HEK293 (cell line): ENCODE measurements at regions not wholly inside any gene's neighbourhood (a gene's known extent, or its start where the extent isn't known, plus 50 kb on each side); places are given as distances from the start of the nearest gene placed in this dataset.

ENCODE experiments used
- CTCF ChIA-PET: fragments of 350-600 bp; formaldehyde crosslinking; extraction: SDS; loops from one replicate; lab custom pipeline; 2021; ENCODE audit warnings: antibody characterized with exemption; lab: Yijun Ruan, JAX
- POLR2A ChIA-PET: fragments of 300-600 bp; formaldehyde crosslinking; extraction: SDS; loops from one replicate; lab custom pipeline; 2020; ENCODE audit warnings: antibody characterized with exemption, inconsistent platforms; lab: Yijun Ruan, JAX
- H3K27ac ChIP-seq: fragments of 200-500 bp; sonication (Bioruptor generic); 2 replicates; pipeline ENCODE4 v1.5.1; 2014; ENCODE audit warnings: low read depth, low read length, control low read depth, inconsistent platforms; ENCODE audit errors: extremely low read depth
- H3K36me3 ChIP-seq, 2 experiments: fragments of 200-500 bp in 1 of 2; sonication (Bioruptor generic) in 1 of 2; 1 replicate in 1 of 2; 2 replicates in 1 of 2; pipeline ENCODE4 v1.5.1; 2014 to 2017; ENCODE audit warnings: inconsistent platforms in 2 of 2, low read length in 2 of 2; ENCODE audit not compliant: control insufficient read depth in 2 of 2, insufficient read depth in 1 of 2
- H3K4me1 ChIP-seq: fragments of 200-500 bp; sonication (Bioruptor generic); 2 replicates; pipeline ENCODE4 v1.5.1; 2014; ENCODE audit warnings: mild to moderate bottlenecking, low read length, inconsistent platforms; ENCODE audit not compliant: control insufficient read depth, insufficient read depth
- H3K4me3 ChIP-seq: 2 replicates; pipeline ENCODE4 v1.5.1; 2011; ENCODE audit warnings: low read depth, mild to moderate bottlenecking, control low read depth, low read length, moderate library complexity
- H3K9me3 ChIP-seq: fragments of 200-500 bp; sonication (Bioruptor generic); 2 replicates; pipeline ENCODE4 v1.5.1; 2014; ENCODE audit warnings: low read depth, low read length, inconsistent platforms; ENCODE audit not compliant: control insufficient read depth, insufficient read depth
- AEBP2 ChIP-seq: fragments of 450-650 bp; formaldehyde crosslinking; IDR thresholded peaks from 2 replicates; pipeline ENCODE4 v1.5.1; 2016; ENCODE audit warnings: missing biosample characterization, missing genetic modification characterization, borderline replicate concordance
- GFI1B ChIP-seq: fragments of 450-650 bp; formaldehyde crosslinking; IDR thresholded peaks from 2 replicates; pipeline ENCODE4 v1.5.1; 2016; ENCODE audit warnings: missing biosample characterization, missing genetic modification characterization
- MZF1 ChIP-seq: fragments of 450-650 bp; formaldehyde crosslinking; IDR thresholded peaks from 2 replicates; pipeline ENCODE4 v1.5.1; 2017; ENCODE audit warnings: missing biosample characterization, missing genetic modification characterization, borderline replicate concordance
- RBAK ChIP-seq: fragments of 450-650 bp; formaldehyde crosslinking; IDR thresholded peaks from 2 replicates; pipeline ENCODE4 v1.5.1; 2016; ENCODE audit warnings: missing biosample characterization, missing genetic modification characterization
- SCRT2 ChIP-seq: fragments of 450-650 bp; formaldehyde crosslinking; IDR thresholded peaks from 2 replicates; pipeline ENCODE4 v1.5.1; 2016; ENCODE audit warnings: missing biosample characterization, missing genetic modification characterization
- ZBTB10 ChIP-seq: fragments of 450-650 bp; formaldehyde crosslinking; IDR thresholded peaks from 2 replicates; pipeline ENCODE4 v1.5.1; 2016; ENCODE audit warnings: missing biosample characterization, missing genetic modification characterization
- ZFHX2 ChIP-seq: fragments of 450-650 bp; formaldehyde crosslinking; conservative IDR thresholded peaks from 2 replicates; pipeline ENCODE4 v1.5.1; 2016; ENCODE audit warnings: missing biosample characterization, missing genetic modification characterization
- ZNF24 ChIP-seq: fragments of 450-650 bp; formaldehyde crosslinking; IDR thresholded peaks from 2 replicates; pipeline ENCODE4 v1.5.1; 2016; ENCODE audit warnings: missing biosample characterization, missing genetic modification characterization
- ZNF341 ChIP-seq: fragments of 450-650 bp; formaldehyde crosslinking; IDR thresholded peaks from 2 replicates; pipeline ENCODE4; 2016; ENCODE audit warnings: low read depth, missing biosample characterization, missing genetic modification characterization
- ZNF416 ChIP-seq: fragments of 450-650 bp; formaldehyde crosslinking; IDR thresholded peaks from 2 replicates; pipeline ENCODE4 v1.5.1; 2016; ENCODE audit warnings: missing biosample characterization, missing genetic modification characterization
- ZNF521 ChIP-seq: fragments of 450-650 bp; formaldehyde crosslinking; IDR thresholded peaks from 2 replicates; pipeline ENCODE4 v1.5.1; 2017; ENCODE audit warnings: missing biosample characterization, mild to moderate bottlenecking, missing genetic modification characterization
- ZNF580 ChIP-seq: fragments of 450-650 bp; formaldehyde crosslinking; IDR thresholded peaks from 2 replicates; pipeline ENCODE4 v1.5.1; 2016; ENCODE audit warnings: missing biosample characterization, missing genetic modification characterization
- ZNF654 ChIP-seq: fragments of 450-650 bp; formaldehyde crosslinking; IDR thresholded peaks from 2 replicates; pipeline ENCODE4 v1.5.1; 2016; ENCODE audit warnings: low read depth, missing biosample characterization, missing genetic modification characterization
- ZNF660 ChIP-seq: fragments of 450-650 bp; IDR thresholded peaks from 2 replicates; pipeline ENCODE4 v1.5.1; 2018; ENCODE audit warnings: missing biosample characterization, mild to moderate bottlenecking, missing genetic modification characterization
- ZNF677 ChIP-seq: fragments of 450-650 bp; IDR thresholded peaks from 2 replicates; pipeline ENCODE4 v1.5.0; 2018; ENCODE audit warnings: missing biosample characterization, mild to moderate bottlenecking, missing genetic modification characterization, moderate library complexity
- TF ChIP-seq, protein P1 (sequence below): fragments of 450-650 bp; formaldehyde crosslinking; IDR thresholded peaks from 2 replicates; pipeline ENCODE4 v1.5.1; 2016; ENCODE audit warnings: missing biosample characterization, missing genetic modification characterization, borderline replicate concordance
- TF ChIP-seq, protein P2 (sequence below): fragments of 450-650 bp; formaldehyde crosslinking; IDR thresholded peaks from 2 replicates; pipeline ENCODE4 v1.5.1; 2017; ENCODE audit warnings: missing biosample characterization, missing genetic modification characterization

DNA sequence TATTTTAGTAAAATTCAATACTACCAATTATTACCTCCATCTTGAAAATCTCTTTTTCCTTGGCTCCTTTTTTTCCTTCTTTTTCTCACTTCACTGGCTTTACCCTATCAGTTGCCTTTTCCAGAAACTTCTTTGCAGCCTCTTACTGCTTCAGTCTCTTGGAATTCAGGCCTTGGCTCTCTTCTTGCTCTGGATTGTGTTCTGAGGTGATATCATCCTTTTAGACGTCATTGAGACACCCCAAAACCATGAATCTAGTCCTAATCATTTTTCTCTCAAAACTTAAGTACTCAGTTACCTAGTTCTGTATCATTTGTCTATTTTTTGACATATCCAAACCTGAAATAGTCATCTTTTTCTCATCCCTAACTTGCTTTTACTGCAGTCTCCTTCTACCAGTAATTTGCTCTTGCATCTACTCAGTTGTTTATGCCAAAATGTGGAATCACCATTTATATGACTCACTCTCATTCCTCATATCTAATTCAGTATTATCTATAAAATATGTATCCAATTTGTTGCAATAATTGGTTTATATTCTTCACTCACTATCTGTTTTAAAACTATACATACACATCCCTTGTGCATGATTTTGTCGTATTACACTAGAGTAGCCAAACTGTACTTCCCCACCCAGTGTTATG is 703.2 kb upstream of the CCDC54 start:
- Histone ChIP-seq H3K4me3 (no peak overlapping the region), H3K9me3 (no peaks in the 10 kb centered on the region), H3K36me3 (no peaks in the 10 kb centered on the region)
- POLR2A ChIA-PET: no interaction called here
- TF ChIP-seq ZNF521: no peak
- TF ChIP-seq SCRT2 (tag by site-specific recombination): no peak
- TF ChIP-seq ZBTB10 (tag by site-specific recombination): no peak
- TF ChIP-seq ZNF654: no peak
- no peak for TF ChIP-seq ZNF416
- TF ChIP-seq GFI1B (tag by site-specific recombination): no peak
- TF ChIP-seq ZFHX2 (tag by site-specific recombination): no peak
- TF ChIP-seq, protein P1, sequence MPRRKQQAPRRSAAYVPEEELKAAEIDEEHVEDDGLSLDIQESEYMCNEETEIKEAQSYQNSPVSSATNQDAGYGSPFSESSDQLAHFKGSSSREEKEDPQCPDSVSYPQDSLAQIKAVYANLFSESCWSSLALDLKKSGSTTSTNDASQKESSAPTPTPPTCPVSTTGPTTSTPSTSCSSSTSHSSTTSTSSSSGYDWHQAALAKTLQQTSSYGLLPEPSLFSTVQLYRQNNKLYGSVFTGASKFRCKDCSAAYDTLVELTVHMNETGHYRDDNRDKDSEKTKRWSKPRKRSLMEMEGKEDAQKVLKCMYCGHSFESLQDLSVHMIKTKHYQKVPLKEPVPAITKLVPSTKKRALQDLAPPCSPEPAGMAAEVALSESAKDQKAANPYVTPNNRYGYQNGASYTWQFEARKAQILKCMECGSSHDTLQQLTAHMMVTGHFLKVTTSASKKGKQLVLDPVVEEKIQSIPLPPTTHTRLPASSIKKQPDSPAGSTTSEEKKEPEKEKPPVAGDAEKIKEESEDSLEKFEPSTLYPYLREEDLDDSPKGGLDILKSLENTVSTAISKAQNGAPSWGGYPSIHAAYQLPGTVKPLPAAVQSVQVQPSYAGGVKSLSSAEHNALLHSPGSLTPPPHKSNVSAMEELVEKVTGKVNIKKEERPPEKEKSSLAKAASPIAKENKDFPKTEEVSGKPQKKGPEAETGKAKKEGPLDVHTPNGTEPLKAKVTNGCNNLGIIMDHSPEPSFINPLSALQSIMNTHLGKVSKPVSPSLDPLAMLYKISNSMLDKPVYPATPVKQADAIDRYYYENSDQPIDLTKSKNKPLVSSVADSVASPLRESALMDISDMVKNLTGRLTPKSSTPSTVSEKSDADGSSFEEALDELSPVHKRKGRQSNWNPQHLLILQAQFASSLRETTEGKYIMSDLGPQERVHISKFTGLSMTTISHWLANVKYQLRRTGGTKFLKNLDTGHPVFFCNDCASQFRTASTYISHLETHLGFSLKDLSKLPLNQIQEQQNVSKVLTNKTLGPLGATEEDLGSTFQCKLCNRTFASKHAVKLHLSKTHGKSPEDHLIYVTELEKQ: no peak
- TF ChIP-seq ZNF677 (tag by site-specific recombination): no peak
- no peak for TF ChIP-seq ZNF660
- no peak for TF ChIP-seq ZNF580 (tag by site-specific recombination)
- TF ChIP-seq ZNF341: no peak
- no peak for TF ChIP-seq ZNF24
- TF ChIP-seq MZF1 (tag by site-specific recombination): no peak
- TF ChIP-seq, protein P2, sequence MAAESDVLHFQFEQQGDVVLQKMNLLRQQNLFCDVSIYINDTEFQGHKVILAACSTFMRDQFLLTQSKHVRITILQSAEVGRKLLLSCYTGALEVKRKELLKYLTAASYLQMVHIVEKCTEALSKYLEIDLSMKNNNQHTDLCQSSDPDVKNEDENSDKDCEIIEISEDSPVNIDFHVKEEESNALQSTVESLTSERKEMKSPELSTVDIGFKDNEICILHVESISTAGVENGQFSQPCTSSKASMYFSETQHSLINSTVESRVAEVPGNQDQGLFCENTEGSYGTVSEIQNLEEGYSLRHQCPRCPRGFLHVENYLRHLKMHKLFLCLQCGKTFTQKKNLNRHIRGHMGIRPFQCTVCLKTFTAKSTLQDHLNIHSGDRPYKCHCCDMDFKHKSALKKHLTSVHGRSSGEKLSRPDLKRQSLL: no peak
- TF ChIP-seq AEBP2 (tag by site-specific recombination): no peak
- TF ChIP-seq, all 188 proteins: peak for 0
- no peak overlapping the region for H3K27ac ChIP-seq
- no peaks in the 10 kb centered on the region for H3K4me1 ChIP-seq
- CTCF ChIA-PET: no interaction called here

DNA sequence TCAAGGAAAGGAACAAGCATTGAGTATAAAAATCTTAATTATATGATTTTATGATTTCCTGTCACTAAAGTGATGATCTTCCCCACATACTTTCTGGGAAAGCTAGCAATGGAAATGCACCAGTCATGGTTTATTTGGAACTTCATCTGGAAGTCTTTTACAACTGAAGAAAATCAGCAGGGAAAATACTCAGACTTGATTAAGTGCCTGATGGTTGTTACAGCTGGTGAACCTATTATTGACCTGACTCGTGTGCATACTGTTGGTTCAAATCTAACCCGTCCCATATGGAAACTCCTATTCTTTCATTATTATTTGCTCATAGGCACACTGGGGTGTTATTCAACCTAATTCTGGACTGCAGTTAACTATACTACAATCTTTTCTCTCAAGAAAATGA is 701.8 kb upstream of the CCDC54 start:
- H3K4me1 ChIP-seq: no peaks in the 10 kb centered on the region
- H3K9me3 ChIP-seq: no peaks in the 10 kb centered on the region
- no peak for TF ChIP-seq RBAK (tag by site-specific recombination)
- H3K4me3 ChIP-seq: no peak overlapping the region
- no peaks in the 10 kb centered on the region for H3K36me3 ChIP-seq
- H3K27ac ChIP-seq: no peak overlapping the region
- CTCF ChIA-PET: no interaction called here
- POLR2A ChIA-PET: no interaction called here
